Activated CD8-positive, alpha-beta memory T cell treated with anti-CD3 and anti-CD28 coated beads for 1 hour (primary cell): ENCODE measurements at regions not wholly inside any gene's neighbourhood (a gene's known extent, or its start where the extent isn't known, plus 50 kb on each side); places are given as distances from the start of the nearest gene placed in this dataset.

Experiments used
- DNase-seq, 2 donors: peaks; one replicate each; pipeline ENCODE4 v3.0.0-alpha.2; 2020; ENCODE audit warnings: low read depth in 1 of 2; ENCODE audit errors: extremely low read depth in 1 of 2

GRCh38 chr6:104621396-104621795 lies 238.3 kb downstream of the HACE1 start:
- no peak for DNase-seq

GRCh38 chr6:104617591-104617990 lies 242.1 kb downstream of the HACE1 start:
- DNase-seq, result no peak

DNA sequence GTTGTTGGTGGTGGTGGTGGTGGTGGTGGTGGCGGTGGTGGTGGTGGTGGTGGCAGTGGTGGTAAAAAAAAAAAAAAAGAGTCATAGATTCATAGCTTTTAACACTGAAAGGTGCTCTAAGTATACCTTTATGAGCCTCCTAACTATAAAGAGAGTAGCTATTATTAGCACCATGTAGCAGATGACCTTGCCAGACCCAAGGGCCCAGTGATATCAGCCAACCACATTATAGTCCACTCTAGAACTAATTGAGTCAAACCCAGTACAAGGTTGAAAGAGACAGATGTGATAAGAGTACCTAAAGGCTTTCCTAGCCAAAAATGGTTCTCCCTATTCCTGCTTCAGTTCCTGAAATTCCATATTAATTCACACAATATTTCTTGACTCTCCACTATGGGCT lies 245.3 kb downstream of the HACE1 start:
- DNase-seq, result no peak

DNA sequence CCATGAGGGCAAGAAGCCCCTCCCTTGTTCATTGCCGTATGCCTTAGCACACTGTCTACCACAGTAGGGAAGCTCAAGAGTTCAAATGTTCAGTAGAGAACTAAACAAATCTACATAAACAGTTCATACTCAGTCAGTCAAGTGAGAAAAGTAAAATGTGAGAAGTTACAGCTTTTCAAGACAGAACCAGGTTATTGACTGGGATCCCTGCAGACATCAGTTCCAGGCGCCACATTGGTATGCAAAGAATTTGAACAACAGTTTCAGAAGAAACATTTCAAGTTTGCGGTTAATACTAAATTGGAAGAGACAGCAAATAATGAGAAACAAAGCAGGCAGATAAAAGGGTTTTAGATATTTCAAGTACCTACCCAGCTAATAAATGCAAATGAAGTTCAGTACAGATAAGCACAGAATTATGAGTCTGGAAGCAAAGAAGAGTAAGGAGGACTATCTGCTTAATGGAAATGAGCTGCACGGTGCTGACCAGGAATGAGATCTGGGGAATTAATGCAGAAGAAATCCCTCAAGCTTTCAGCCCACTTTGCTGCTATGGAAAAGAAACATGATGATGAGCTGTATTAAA lies 246.2 kb downstream of the HACE1 start:
- DNase-seq, result no peak

DNA sequence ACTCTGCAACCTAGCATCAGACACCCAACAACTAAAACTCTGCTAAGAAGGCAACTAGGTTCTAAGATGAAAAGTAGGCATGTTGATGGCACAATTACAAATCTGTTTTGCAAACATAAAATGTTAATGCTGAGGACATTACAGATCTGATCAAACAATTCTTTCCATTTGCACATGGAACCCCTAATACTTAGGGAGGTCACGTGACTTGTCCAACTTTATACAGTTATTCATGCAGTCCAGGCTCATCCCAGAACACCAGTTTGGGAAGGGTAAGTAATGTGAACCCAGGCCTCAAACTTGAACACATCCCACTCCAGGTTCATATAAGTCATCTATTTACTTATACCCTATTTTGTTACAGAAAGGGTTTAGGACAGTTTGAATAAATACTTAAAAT lies 247.2 kb downstream of the HACE1 start:
- DNase-seq, result no peak

DNA sequence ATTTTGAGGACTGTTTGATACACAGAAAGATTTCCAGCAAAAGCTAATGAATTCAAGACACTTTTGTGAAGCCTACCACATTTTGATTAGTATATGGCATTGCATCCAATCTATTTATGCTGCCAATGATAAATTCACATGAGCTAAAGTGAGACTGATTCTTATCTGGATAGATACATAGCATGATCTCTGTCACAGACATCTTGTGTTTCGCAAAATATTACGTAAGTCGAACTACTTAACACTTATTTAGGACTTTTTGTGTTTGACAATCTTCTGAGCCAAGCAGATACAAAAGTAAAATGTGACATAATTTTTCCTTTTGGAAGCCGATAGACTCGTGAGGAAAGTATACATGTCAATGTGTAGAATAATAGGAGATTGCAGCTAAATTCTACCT lies 251.6 kb downstream of the HACE1 start:
- DNase-seq, result no peak

DNA sequence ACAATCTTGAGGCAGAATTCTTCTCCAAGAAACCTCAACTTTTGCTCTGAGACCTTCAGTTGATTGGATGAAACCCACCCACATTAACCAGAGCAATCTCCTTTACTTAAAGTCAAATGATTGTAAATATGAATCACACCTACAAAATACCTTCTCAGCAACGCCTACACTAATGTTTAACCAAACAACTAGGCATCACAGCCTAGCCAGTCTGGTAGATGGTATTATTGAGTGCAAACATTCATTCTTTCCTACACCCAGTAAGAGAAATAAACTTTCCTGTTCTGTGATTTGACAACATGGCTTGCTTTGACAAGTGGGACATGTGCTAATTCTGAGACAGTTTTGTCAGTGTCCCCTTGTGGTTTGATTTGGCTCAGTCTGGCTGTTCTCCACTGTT lies 252.2 kb downstream of the HACE1 start:
- DNase-seq, result no peak

- DNase-seq, result no peak
Observed at GRCh38 chr6:104606361-104606760, 253.4 kb downstream of the HACE1 start.

GRCh38 chr6:104604685-104605084 lies 255.0 kb downstream of the HACE1 start:
- no peak for DNase-seq

GRCh38 chr6:104603108-104603745 lies 256.5 kb downstream of the HACE1 start:
- DNase-seq, result no peak

DNA sequence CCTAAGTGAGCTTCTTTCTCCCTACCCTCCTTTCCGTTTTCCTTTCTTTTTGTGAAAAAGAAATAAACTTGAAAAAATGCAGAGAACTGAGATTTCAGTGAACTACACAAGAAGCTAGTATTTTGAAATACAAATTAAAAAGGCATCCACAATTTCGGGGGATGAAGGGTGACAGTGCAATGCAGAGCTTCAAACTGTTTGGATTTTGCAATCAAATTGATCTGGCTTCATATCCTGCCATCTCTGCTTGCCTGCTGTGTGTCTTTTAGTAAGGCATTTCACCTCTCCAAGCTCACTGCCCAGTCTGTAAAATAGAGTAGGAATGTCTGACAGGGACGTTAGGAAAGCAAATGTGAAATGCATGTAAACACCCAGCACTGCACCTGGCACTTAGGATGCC lies 258.0 kb downstream of the HACE1 start:
- no peak for DNase-seq

- DNase-seq, result no peak
Observed at GRCh38 chr6:104601131-104601651, 258.5 kb downstream of the HACE1 start.

- DNase-seq, result no peak
Observed at GRCh38 chr6:104600639-104600931, 259.1 kb downstream of the HACE1 start.

- no peak for DNase-seq
Observed at GRCh38 chr6:104599821-104600638, 259.7 kb downstream of the HACE1 start.

GRCh38 chr6:104597541-104598050 lies 262.1 kb downstream of the HACE1 start:
- DNase-seq, result no peak

DNA sequence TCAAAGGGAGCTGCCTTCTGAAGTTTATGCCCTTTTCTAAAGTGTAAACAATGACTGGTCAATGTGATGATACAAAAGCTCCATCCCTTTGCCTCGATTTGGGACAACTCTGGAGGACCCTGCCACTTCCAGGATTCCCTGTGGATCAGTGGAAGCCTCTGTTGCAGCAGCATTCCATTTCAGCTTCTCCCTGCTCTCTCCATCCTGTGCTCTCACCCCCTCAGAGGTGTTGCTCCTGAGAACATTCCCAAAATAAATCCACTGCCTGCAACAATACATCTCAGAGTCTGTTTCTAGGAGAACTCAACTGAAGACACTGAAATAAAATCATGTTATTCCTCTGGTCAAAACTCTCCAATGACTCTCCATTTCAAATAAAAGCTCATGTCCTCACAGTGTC lies 263.6 kb downstream of the HACE1 start:
- no peak for DNase-seq

DNA sequence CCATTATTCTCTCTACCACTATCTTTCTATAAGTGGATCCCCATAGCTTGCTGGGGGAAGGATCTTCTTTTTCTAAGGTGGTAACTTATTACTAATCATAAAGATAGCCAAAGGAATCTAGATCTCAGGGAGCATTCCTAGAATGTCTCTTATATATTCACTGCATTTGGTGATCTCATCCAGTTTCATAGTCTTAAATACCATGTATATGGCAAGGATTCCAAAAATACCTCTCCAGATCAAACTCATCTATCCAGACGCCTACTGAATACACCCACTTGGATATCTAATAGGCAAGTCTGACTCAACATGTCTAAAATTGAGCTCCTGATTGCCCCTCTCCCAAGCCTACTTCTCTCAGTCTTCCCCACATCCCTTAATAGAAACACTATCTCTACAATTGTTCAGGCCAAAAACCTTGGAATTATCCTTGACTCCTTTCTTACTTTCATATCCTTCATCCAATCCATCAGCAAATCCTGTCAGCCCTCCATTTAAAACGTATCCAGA lies 264.4 kb downstream of the HACE1 start:
- DNase-seq, result no peak

DNA sequence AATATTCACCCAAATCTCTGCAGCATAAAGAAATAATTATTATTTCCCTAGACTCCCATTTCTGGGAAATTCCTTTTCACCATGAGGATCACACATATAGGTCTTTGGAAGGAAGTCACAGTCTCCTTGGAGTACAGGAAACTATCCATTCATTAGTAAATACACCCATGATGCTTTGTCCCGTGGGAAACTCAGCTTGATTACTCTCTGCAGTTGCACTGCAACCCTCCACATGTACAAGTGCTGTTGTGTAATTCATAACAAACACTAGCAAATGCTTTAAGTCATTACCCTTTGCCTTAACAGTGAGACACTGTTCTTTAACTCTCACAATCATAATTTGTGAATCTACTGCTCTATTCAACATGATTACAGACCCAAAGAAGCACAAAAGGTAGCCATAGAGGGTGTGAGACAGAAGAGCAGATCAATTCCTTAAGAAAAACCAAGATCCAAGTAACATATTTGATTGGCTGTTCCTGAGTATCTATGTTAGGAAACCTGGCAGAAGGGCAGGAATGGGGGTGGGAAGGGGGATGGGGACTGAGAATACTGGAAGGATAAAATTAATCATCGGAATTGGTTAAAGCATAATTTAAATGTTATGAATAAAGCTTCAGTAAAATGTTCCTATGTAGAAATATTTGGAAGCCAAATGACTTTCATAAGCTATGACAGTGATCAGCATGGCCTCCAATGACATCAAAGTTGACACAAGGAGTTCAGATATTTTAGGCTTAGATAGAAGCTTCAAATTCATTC lies 268.0 kb downstream of the HACE1 start:
- no peak for DNase-seq

DNA sequence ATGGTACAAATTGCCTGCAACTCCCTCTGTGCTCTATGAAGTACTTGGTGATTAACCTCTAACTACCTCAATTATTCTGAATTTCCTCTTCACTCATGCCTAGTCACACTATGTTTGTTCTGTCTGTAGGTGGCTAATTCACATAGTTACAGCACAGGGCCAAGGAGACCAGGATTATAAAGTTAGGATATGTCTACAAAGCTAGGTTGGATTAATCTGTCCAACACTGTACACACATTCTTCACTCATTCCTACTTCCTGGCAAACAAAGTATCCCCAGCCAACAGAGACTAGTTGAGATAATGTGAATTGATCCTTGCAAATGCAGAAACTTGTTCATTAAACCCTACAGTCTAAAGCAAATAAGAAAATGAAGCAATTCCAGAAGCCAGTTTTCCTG lies 269.8 kb downstream of the HACE1 start:
- DNase-seq, result no peak

DNA sequence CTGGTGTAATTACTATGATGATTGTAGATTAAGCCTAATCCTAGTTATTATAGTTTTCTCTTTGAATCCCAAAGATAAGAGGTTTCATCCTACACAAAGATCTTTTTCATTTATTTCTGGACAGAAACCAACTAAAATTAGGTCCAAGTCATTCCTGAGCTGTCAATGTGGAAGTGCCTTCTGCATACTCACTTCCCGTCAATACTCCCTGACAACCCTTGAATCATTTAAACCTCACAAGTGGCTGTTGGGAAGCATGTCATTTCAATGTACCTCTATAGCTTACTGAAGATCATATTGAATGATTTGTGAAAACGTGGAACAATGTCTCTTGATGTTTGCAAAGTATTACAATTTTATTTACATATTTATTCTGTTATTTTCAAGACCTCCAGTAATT lies 274.1 kb downstream of the HACE1 start:
- DNase-seq, result no peak

- DNase-seq, result no peak
Observed at GRCh38 chr6:104580452-104580851, 279.3 kb downstream of the HACE1 start.
